NCI-H2029 (cell line): ENCODE measurements at regions not wholly inside any gene's neighbourhood (a gene's known extent, or its start where the extent isn't known, plus 50 kb on each side); places are given as distances from the start of the nearest gene placed in this dataset.

Source experiments
- DNase-seq: peaks from one replicate; lab custom pipeline; 2025; lab: John Stamatoyannopoulos, UW

GRCh38 chr2:78457269-78457668 is 568.2 kb upstream of the REG3G start:
- no peak for DNase-seq

GRCh38 chr2:78465707-78466106 is 559.8 kb upstream of the REG3G start:
- DNase-seq, result no peak

- no peak for DNase-seq
Observed at GRCh38 chr2:78476619-78477229, 548.8 kb upstream of the REG3G start.

GRCh38 chr2:78486565-78486964 is 538.9 kb upstream of the REG3G start:
- DNase-seq, result no peak

- no peak for DNase-seq
Observed at GRCh38 chr2:78498125-78498524, 527.4 kb upstream of the REG3G start.

- no peak for DNase-seq
Observed at GRCh38 chr2:78506301-78506700, 519.2 kb upstream of the REG3G start.

GRCh38 chr2:78521938-78522337 is 503.6 kb upstream of the REG3G start:
- no peak for DNase-seq

GRCh38 chr2:78532762-78533379 is 492.6 kb upstream of the REG3G start:
- DNase-seq, result no peak

- no peak for DNase-seq
Observed at GRCh38 chr2:78535395-78535794, 490.1 kb upstream of the REG3G start.

GRCh38 chr2:78538322-78538721 is 487.2 kb upstream of the REG3G start:
- no peak for DNase-seq

- no peak for DNase-seq
Observed at GRCh38 chr2:78540255-78540654, 485.2 kb upstream of the REG3G start.

GRCh38 chr2:78541088-78541450 is 484.4 kb upstream of the REG3G start:
- no peak for DNase-seq

GRCh38 chr2:78541451-78542267 is 483.8 kb upstream of the REG3G start:
- DNase-seq, result peak; percentile 61

GRCh38 chr2:78546843-78547242 is 478.7 kb upstream of the REG3G start:
- no peak for DNase-seq

- no peak for DNase-seq
Observed at GRCh38 chr2:78549766-78550165, 475.7 kb upstream of the REG3G start.

GRCh38 chr2:78553866-78554647 is 471.4 kb upstream of the REG3G start:
- no peak for DNase-seq

- DNase-seq, result no peak
Observed at GRCh38 chr2:78561876-78562275, 463.6 kb upstream of the REG3G start.

- no peak for DNase-seq
Observed at GRCh38 chr2:78564666-78565065, 460.8 kb upstream of the REG3G start.

GRCh38 chr2:78568782-78569373 is 456.6 kb upstream of the REG3G start:
- DNase-seq, result no peak

GRCh38 chr2:78576409-78576808 is 449.1 kb upstream of the REG3G start:
- no peak for DNase-seq

GRCh38 chr2:78585871-78586270 is 439.6 kb upstream of the REG3G start:
- DNase-seq, result no peak

- no peak for DNase-seq
Observed at GRCh38 chr2:78586316-78586715, 439.2 kb upstream of the REG3G start.
